Inflammatory macrophage treated with lipopolysaccharide for 1 hour (primary cell): ENCODE measurements at regions not wholly inside any gene's neighbourhood (a gene's known extent, or its start where the extent isn't known, plus 50 kb on each side); places are given as distances from the start of the nearest gene placed in this dataset.

Source experiments
- DNase-seq, 2 donors: peaks; one replicate each; pipeline ENCODE4 v3.0.0-alpha.2; 2020 to 2022

- DNase-seq: no peak
These were observed 596.3 kb upstream of the MGAT4C start for GRCh38 chr12:86852451-86852850.

- DNase-seq: no peak
These were observed 582.5 kb upstream of the MGAT4C start for GRCh38 chr12:86838711-86839110.

- DNase-seq: no peak
These were observed 582.1 kb upstream of the MGAT4C start for GRCh38 chr12:86838260-86838659.

- no peak for DNase-seq
These were observed 581.1 kb upstream of the MGAT4C start for GRCh38 chr12:86837246-86837645.

DNA sequence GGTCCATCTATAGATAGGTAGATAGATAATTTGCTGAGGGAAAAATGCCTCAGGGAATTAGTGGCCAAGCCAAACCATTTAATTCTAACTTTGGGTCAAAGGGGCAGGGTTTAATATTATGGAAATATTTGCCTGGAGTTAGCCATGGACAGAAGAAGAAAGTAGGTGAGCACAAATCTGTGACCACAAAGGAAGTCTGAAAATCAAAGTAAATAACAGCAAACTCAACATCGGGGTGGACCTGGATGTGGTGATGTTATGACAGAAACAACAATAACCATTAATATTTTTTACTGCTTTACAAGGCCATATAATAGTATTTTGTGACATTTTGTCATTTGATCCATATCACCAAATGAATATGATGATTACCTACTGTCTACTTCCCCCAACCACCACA is 578.0 kb upstream of the MGAT4C start:
- DNase-seq: no peak

DNA sequence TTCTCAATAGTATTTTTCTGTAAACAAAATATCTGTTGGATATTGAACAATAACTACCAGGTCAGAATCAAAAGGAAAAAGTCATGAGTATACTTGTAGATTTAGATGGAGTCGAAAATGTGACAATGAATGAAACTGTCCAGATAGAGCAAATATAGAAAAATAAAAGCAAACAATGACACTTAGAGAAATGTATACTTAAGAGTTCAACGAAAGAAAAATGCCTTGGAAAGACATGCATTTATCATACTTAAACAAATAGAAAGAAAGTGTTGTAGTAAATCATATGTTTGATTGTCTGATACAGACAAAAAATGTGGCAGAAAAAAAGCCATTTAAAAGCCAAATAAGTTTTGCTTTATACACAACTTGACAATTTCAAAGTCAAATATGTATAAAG is 571.2 kb upstream of the MGAT4C start:
- no peak for DNase-seq

GRCh38 chr12:86826051-86826450 is 569.9 kb upstream of the MGAT4C start:
- no peak for DNase-seq

DNA sequence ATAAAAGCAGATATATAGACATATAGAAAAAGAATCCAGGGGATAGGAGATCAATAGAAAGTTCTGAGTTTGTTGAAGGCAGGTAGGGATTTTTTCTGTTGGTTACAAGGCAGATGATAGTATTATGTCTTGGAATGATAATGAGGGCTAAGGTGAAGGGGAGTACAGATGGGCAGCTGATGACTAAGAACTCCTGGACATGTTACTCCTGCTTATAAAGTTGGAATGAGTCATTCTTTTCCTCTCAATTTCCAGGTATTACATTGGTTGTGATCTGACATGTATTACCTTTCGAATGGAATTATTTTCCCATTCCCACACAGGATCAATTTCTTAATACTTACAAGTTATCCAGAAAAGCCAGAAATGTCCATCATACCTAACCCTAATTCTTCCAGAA is 545.2 kb upstream of the MGAT4C start:
- no peak for DNase-seq

GRCh38 chr12:86799616-86800015 is 543.4 kb upstream of the MGAT4C start:
- no peak for DNase-seq

DNA sequence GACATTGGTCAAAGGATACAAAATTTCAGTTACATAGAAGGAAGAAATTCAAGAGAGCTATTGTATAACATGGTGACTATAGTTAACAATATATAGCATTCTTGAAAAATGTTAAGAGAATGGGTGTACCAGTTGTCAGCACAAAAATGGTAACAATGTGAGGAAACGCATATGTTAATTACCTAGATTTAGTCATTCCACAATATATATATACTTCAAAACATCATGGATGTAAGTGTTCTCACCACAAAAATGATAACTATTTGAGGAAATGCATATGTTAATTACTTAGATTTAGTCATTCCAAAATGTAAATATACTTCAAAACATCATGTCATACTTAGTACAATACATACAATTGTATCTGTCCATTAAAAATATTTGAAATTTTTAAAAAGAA is 540.4 kb upstream of the MGAT4C start:
- DNase-seq: no peak

GRCh38 chr12:86788661-86789060 is 532.5 kb upstream of the MGAT4C start:
- no peak for DNase-seq

DNA sequence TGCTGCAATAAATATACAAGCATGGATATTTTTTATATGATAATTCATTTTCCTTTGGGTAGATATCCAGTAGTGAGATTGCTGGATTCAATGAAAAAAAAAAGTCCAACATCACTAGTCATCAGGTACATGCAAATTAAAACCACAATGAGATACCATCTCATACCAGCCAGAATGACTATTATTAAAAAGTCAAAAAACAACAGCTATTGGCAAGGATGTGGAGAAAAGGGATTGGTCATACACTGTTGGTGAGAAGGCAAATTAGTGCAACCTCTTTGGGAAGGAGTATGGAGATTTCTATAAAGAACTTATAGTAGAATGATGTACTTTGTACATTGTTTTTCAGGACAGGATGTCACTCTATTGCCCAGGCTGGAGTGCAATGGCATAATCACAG is 531.2 kb upstream of the MGAT4C start:
- DNase-seq: no peak

DNA sequence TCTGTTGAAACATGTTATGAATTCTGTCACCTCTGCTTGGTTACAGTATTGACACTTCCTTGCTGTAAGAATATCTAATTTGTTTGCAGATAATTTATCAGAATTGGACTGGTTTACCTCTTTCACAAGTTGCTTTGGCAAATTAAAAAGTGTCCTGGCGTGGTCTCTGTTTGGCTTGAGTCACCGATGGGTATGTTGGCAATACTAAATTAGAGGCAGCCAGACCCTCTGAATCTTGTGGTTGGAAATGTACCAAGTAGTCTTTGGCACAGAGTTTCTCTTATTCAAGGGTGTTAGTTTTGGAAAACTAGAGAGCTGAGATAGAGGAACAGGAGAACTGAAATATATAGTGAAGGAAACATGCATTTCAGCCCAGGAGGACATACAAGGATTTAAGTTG is 521.1 kb upstream of the MGAT4C start:
- no peak for DNase-seq

- no peak for DNase-seq
These were observed 518.7 kb upstream of the MGAT4C start for GRCh38 chr12:86774841-86775388.

- no peak for DNase-seq
These were observed 516.5 kb upstream of the MGAT4C start for GRCh38 chr12:86772696-86773095.

GRCh38 chr12:86770871-86771270 is 514.7 kb upstream of the MGAT4C start:
- DNase-seq: no peak

DNA sequence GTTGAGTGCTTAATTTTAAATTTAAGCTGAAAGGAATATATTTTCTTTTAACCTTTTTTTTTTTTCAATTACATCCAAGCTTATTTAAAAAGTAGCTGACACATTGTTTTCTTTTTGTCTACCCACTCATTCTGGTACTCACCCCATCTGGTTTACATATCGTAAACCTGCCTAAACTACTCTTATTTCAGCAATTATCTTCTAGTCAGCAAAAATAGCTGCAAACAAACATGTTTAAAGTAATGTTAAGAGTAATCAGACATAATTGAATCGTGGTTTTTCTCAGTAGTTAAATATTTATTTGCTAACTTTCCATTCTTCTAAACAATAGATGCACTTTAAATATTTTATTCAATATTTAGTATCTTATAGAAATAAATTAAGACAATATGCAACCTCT is 492.7 kb upstream of the MGAT4C start:
- no peak for DNase-seq

GRCh38 chr12:86744547-86745212 is 488.5 kb upstream of the MGAT4C start:
- DNase-seq: no peak

- DNase-seq: no peak
These were observed 487.8 kb upstream of the MGAT4C start for GRCh38 chr12:86743875-86744536.

GRCh38 chr12:86741531-86741930 is 485.3 kb upstream of the MGAT4C start:
- DNase-seq: no peak

DNA sequence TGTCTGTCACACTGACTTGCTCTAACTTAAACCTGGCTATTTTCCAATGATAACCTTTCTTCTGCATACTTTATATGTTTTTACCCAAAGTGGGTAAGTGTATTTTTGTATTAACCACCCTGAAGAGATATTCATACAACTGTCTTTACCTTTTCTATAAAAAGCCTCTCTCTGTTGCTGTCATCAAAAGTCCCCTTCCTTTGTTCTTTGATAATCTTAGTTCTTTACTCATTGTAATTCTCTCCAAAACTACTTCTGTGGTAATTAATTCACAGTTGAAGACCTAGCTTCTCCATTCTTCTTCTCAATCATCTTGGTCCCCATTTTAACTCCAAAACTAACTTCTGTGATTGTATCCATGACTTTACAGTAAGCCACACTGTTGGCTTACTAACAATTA is 479.7 kb upstream of the MGAT4C start:
- no peak for DNase-seq

GRCh38 chr12:86735072-86735471 is 478.9 kb upstream of the MGAT4C start:
- no peak for DNase-seq

- no peak for DNase-seq
These were observed 474.0 kb upstream of the MGAT4C start for GRCh38 chr12:86730233-86730632.

GRCh38 chr12:86729739-86730138 is 473.5 kb upstream of the MGAT4C start:
- no peak for DNase-seq

DNA sequence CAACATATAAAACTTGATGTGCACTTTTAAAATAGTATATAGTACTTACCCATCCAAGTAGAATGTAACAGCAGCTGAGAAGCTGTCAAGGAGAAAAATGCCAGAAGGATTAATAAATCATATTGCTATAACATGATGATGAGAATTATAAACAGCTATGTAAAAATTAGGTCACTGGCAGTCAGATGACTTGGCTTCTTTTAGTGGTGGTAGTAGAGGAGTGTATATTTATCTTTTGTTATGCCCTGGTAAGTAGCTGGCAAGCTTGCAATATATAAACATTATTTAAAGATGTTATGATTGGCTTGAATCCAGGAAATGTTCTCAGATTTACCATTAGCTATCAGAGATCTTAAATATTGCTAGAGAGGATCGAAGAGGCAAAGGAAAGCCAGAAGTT is 471.0 kb upstream of the MGAT4C start:
- DNase-seq: no peak
